ENCODE measurements at regions not wholly inside any gene's neighbourhood (a gene's known extent, or its start where the extent isn't known, plus 50 kb on each side); places are given as distances from the start of the nearest gene placed in this dataset.

DNA sequence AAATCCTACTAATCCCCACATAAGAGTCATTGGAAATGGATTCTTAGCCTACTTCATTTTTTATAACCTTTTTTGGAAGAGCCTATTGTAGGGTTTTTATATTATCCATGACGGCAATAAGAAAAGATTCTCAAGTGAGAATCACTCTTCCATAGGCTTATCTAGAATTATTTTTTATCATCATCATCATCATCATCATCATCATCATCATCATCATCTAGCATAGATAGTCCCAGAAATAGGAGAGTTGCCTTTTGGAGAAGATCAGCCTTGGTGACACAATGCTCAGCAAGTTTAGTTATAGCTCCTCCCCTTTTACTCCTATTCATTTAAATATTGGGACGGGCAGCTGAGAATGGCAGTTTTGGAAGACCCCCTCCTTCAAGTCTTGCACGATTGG, 359.1 kb upstream of the SLC35B3 start:
- TF ChIP-seq, protein P1, sequence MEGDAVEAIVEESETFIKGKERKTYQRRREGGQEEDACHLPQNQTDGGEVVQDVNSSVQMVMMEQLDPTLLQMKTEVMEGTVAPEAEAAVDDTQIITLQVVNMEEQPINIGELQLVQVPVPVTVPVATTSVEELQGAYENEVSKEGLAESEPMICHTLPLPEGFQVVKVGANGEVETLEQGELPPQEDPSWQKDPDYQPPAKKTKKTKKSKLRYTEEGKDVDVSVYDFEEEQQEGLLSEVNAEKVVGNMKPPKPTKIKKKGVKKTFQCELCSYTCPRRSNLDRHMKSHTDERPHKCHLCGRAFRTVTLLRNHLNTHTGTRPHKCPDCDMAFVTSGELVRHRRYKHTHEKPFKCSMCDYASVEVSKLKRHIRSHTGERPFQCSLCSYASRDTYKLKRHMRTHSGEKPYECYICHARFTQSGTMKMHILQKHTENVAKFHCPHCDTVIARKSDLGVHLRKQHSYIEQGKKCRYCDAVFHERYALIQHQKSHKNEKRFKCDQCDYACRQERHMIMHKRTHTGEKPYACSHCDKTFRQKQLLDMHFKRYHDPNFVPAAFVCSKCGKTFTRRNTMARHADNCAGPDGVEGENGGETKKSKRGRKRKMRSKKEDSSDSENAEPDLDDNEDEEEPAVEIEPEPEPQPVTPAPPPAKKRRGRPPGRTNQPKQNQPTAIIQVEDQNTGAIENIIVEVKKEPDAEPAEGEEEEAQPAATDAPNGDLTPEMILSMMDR (IDR thresholded peaks at IDR 0.05; ENCODE audit: insufficient read depth, low read depth, low read length), result no peak
- TF ChIP-seq EZH2 (IDR thresholded peaks at IDR 0.05; ENCODE audit: insufficient read depth, low read length), result no peak
